GM18508 (cell line): ENCODE measurements at regions not wholly inside any gene's neighbourhood (a gene's known extent, or its start where the extent isn't known, plus 50 kb on each side); places are given as distances from the start of the nearest gene placed in this dataset.

Experiments used
- ATAC-seq: cut with Tn5 transposase; IDR thresholded peaks from one replicate; pipeline ENCODE4 v1.9.1; 2021; ENCODE audit warnings: moderate number of reproducible peaks; ENCODE audit not compliant: insufficient read depth, unreplicated experiment

- no peak for ATAC-seq
Observed at GRCh38 chr21:43277481-43278351, 108.9 kb downstream of the CRYAA start.

GRCh38 chr21:43276811-43277210, 108.0 kb downstream of the CRYAA start:
- ATAC-seq = no peak

GRCh38 chr21:43275421-43276211, 106.8 kb downstream of the CRYAA start:
- no peak for ATAC-seq

GRCh38 chr21:43274946-43275310, 106.1 kb downstream of the CRYAA start:
- ATAC-seq = no peak

- no peak for ATAC-seq
Observed at GRCh38 chr21:43274022-43274945, 105.5 kb downstream of the CRYAA start.

GRCh38 chr21:43273708-43274021, 104.9 kb downstream of the CRYAA start:
- no peak for ATAC-seq

GRCh38 chr21:43273016-43273707, 104.4 kb downstream of the CRYAA start:
- no peak for ATAC-seq

- ATAC-seq = no peak
Observed at GRCh38 chr21:43272591-43272990, 103.8 kb downstream of the CRYAA start.

- ATAC-seq = no peak
Observed at GRCh38 chr21:43271452-43272020, 102.7 kb downstream of the CRYAA start.

- ATAC-seq = no peak
Observed at GRCh38 chr21:43270800-43271301, 102.0 kb downstream of the CRYAA start.

GRCh38 chr21:43269957-43270705, 101.3 kb downstream of the CRYAA start:
- no peak for ATAC-seq

GRCh38 chr21:43269440-43269839, 100.6 kb downstream of the CRYAA start:
- ATAC-seq = no peak

- ATAC-seq = no peak
Observed at GRCh38 chr21:43268804-43269186, 100.0 kb downstream of the CRYAA start.

GRCh38 chr21:43268086-43268803, 99.4 kb downstream of the CRYAA start:
- no peak for ATAC-seq

- ATAC-seq = no peak
Observed at GRCh38 chr21:43267391-43268085, 98.7 kb downstream of the CRYAA start.

GRCh38 chr21:43266534-43266933, 97.7 kb downstream of the CRYAA start:
- no peak for ATAC-seq

- ATAC-seq = no peak
Observed at GRCh38 chr21:43262427-43262826, 93.6 kb downstream of the CRYAA start.
